Mucosa of gallbladder (tissue), 1 donor: ENCODE measurements at regions not wholly inside any gene's neighbourhood (a gene's known extent, or its start where the extent isn't known, plus 50 kb on each side); places are given as distances from the start of the nearest gene placed in this dataset.

ENCODE experiments used
- DNase-seq: peaks from one replicate; pipeline ENCODE4 v3.0.0-alpha.2; 2020; ENCODE audit warnings: low spot score
- donor health status: DM: no; HTN: no; CAD: no.

DNA sequence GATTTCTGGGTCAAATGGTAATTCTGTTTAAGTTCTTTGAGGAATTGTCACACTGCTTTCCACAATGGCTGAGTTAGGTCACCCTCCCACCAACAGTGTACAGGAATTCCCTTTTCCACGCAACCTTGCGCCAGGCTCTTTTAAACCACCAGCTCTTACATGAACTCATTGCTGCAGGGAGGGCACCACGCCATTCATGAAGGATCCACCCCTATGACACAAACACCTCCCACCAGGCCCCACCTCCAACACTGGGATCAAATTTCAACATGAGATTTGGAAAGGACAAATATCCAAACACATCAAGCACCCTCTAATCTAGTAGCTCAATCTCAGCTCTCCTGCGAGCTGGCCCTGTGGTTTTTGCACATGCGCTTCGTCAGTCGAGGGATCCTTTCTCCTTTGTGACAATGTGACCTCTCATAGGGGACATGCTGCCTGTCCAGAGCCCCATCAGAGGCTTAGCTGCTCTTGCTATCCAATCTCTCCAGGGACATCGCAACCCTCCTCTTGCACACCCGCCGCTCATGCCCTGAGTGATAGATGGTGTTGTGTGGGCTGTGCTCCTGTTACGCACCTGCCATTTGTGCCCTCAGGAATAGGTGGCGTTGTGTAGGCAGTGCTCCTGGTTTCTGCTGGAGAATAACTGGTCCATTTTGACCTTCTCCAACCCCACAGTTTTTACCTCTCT, 328.0 kb downstream of the UQCRFS1 start:
- no peak for DNase-seq

- DNase-seq: peak; percentile 39
These were observed 329.7 kb downstream of the UQCRFS1 start for GRCh38 chr19:28883241-28883693.

DNA sequence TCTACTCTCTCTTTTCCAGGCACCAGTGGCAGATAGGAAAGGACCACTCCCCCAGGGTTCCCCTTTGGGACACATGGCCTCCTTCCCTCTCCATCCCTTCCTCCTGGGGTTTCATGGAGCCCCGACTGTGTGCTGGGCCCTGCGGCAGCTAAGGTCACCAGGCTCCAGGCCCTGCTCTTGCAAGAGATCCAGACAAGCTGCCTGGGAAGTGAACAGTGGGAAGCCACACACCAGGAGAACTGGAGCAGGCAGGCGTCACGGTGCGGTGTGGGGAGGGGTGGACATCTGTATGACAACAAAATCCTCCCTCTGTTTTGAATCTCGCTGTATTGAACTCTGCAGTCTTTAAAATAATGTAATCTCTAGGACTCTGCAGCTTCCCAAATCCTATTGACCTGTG, 330.1 kb downstream of the UQCRFS1 start:
- DNase-seq: no peak

DNA sequence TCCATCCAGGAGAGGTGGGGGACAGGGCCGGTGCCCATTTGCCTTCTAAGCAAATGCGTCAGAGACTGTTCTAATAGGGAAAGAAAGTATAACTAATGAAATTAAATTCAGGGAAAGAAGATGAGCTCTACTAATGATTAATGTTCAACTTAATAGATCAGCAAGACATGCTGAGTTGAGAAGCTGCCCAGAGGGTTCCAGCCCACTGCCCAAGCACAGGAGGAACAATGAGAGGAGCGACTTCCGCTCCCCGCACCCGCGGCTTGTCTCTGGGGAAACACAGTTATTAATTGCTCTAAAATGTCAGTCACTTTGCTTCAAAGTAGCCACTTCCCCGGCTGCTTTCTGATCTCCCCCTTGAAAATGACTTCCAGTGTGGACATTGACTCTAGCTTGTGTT, 331.3 kb downstream of the UQCRFS1 start:
- DNase-seq: no peak

DNA sequence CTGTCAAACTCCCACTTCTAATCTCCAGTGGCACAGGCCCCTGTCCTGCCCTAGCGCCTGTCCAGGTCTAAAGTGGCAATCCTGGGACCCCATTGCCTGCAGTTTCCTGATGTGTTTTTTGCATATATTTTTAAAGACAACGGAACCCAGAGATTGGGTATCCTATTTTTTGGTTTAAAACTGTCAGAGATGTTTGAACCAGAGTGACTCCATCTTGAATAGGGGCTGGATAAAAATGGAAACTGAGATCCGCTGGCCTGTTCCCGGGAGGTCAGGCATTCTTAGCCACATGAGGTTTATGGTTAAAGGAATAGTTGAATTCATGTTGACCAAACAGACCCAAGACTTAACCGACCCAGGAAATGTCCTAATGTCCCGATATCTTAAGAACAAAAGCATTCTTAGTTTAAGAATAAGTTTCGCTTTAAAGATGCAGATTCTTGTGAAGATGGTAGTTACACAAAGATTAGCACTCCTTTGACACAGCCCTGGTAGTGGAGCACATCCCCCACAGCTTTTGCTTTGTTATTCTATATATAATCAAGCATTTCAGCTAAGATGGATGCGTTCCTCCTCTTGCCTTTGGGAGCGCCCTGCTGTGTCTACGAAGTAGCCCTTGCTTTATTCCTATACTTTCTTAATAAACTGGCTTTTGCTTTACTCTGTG, 332.1 kb downstream of the UQCRFS1 start:
- DNase-seq: no peak

DNA sequence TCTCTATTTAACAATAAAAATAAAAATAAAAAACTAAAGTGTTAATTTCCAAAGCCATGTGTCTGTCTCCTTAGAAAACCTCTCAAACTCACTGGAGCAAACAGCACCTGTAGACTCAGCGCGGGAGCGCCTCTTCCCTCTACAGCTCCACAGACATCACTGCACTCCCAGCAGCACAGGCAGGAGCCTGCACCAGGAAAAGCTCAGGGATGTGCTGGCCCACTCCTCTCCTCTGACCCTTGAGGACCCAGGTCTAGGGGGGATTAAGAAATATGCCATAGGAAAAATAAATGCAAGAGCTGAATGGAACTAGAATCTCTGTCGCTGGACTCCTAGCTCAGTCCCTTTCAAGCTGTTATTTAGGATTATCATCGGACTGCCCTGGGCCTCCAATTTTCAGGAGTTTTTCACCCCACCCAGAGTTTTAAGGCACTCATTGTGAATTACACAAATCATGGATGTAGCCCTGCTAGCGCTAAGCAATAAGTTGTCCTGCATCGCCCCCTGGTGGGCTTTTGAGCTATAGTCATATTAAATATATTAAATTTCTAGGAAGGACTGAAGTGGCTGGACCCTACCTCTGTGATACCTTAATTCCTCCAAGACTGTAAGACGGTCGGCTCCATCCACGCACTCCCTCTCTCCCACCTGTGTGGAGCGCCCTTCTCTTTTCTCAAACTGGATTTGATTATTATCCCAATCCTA, 333.9 kb downstream of the UQCRFS1 start:
- peak; percentile 66 for DNase-seq

DNA sequence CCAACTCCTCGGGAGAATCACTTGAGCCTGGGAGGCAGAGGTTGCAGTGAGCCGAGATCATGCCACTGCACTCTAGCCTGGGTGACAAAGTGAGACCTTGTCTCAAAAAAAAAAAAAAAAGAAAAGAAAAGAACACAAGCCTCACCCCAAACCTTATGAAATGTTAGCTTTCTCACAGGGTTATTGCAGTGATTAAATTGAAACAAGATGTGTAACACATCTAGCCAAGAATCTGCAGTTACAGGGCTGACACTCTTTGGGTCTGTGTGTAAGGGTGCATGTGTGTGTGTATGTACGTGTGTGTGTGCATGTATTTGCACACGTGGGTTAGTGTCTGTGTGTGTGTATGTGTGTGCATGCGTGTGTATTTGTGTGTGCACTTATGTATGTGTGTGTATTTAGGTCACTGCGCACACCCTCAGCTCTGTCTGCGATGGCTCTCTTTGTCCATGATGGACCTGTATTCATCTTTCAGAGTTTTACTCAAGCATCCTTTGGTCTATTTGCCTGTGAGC, 336.3 kb downstream of the UQCRFS1 start:
- no peak for DNase-seq

DNA sequence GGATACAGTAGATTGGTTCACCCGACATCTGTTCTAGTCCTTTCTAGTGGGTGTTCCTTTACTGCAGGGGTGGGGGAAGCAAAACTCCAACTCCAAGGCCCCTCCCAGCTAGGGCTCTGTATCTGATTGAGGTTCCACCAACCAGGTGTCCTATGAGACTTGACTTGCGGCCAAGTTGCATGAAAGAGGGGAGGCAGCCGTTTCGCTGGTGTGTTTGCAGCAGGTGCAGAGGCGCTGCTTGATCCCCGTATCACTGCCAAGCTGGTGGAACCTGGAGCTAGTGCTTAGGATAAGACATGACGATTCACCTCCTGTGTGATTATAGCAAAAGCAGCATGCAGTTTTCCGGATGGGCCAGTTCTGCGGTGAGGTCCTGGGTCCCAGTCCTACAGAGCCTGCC, 338.2 kb downstream of the UQCRFS1 start:
- DNase-seq: no peak

DNA sequence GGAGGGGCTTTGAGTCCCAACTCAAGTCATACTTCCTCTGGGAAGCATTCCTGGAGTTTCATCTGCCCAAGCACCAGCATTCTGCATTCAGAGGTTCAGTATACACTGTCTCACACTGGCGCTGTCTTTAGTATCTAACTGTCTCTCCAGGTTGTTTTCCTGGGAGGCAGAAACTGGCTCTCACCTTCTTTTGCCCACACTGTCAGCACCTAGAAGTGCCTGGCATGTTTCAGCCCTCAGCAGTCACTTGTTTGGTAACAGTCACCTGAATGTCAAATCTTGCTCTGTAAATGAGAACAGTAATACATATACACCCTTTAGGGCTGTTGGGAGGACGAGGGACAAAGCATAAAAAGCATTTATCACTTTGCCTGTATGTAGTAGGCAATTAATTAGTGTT, 339.6 kb downstream of the UQCRFS1 start:
- DNase-seq: no peak

GRCh38 chr19:28871099-28871725, 341.7 kb downstream of the UQCRFS1 start:
- no peak for DNase-seq

DNA sequence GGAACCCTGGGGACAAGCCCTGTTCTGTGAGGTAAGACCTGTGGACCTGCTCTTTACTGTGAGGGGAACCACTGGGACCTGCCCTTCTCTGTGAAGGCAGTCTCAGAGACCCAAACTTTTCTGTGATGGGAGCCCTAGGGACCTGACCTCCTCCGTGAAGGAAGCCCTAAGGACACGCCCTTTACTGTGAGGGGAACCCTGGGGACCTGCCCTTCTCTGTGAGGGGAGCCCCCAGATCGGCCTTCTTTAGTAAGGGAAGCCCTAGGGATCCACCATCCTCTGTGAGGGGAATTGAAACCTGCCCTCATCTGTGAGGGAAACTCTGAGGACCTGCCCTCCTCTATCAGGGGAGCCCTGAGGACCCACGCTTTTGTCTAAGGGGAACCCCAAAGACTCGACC, 343.5 kb downstream of the UQCRFS1 start:
- no peak for DNase-seq

- DNase-seq: no peak
These were observed 344.1 kb downstream of the UQCRFS1 start for GRCh38 chr19:28868836-28869235.

DNA sequence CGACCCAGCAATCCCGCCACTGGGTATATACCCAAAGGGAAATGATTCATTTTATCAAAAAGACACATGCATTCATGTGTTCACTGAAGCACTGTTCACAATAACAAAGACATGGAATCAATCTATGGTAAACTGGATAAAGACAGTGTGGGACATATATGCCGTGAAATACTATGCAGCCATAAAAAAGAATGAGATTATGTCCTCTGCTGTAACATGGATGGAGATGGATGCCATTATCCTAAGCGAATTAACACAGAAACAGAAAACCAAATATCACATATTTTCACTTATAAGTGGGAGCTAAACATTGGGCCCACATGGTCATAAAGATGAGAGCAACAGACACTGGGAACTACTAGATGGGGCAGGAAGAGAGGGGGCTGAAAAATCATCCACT, 345.0 kb downstream of the UQCRFS1 start:
- DNase-seq: no peak

DNA sequence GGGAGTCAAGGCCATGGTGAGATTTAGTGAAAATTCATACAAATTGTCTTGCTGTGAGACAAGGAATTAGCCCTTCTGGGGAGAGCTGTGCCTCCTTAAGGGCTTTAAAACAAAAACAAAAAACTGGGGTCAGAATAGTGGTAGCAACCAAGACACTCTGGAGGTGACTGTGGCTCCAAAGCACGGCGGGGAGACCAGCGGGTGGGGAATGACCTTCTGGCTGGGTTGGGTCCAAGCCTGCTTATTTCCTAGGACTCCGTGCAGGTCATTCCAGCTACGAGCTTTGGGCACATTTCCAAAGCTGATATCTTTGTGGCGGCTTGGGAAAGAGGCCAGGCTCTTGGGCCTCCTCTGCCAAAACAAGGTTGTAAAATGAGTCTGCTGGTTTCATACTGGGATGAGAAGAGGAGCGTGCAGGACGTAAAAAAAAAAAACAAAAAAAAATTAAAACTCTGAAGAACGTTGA, 348.3 kb downstream of the UQCRFS1 start:
- peak; percentile 46 for DNase-seq

GRCh38 chr19:28864024-28864503, 348.9 kb downstream of the UQCRFS1 start:
- DNase-seq: no peak

- no peak for DNase-seq
These were observed 350.7 kb downstream of the UQCRFS1 start for GRCh38 chr19:28862238-28862637.

DNA sequence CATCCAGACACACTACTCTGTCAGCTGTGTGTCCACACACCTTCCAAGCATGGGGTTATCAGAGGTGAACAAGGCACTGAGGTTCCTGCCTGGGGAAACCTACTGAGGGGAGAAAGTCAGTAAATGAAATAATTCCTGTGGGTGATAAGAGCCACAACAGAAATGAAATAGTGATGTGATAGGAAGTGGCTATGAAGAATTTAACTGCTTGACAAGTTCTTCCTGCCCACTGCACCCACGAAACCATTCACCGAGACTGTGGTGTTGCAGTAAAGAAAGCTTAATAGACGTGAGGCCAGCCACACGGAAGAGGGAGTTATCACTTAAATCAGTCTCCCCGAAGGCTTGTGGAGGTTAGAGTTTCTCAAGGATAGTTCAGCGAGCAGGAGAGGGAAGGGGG, 353.1 kb downstream of the UQCRFS1 start:
- no peak for DNase-seq

GRCh38 chr19:28858933-28859332, 354.0 kb downstream of the UQCRFS1 start:
- DNase-seq: no peak

GRCh38 chr19:28857967-28858366, 355.0 kb downstream of the UQCRFS1 start:
- no peak for DNase-seq

DNA sequence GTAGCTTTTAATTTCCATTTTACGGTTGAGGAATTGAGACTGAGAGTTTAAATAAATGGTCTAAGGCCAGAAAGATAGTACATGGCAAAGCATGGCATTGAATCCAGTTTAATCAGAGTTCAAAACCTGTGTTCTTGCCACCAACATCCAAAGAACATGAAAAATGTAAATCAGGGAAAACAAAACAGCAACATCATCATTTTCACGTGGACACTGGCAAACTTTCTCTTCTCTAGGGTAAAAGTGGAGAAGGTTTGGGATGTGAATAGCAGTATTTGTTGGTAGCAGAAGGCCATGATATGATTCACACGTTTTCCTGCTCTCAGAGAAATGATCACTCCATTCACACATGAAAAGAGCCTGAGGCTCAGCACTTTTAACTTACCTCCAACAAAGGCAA, 357.7 kb downstream of the UQCRFS1 start:
- no peak for DNase-seq

- DNase-seq: no peak
These were observed 365.5 kb downstream of the UQCRFS1 start for GRCh38 chr19:28847468-28847867.
